Smooth muscle cell (in vitro differentiated cells): ENCODE measurements at regions not wholly inside any gene's neighbourhood (a gene's known extent, or its start where the extent isn't known, plus 50 kb on each side); places are given as distances from the start of the nearest gene placed in this dataset.
"Not testable (repeated sequence)": the region's sequence is repeated elsewhere in the genome, so short reads cannot be mapped to it uniquely, and the experiment has no call there.

Experiments used
- DNase-seq: peaks from one replicate; lab custom pipeline; 2025; ENCODE audit not compliant: unreplicated experiment; lab: John Stamatoyannopoulos, UW
- H2AFZ ChIP-seq: fragments of 200-600 bp; sonication (generic); 2 replicates; pipeline ENCODE4 v1.6.0; 2016; ENCODE audit warnings: antibody characterized with exemption, low read depth, mild to moderate bottlenecking
- H3F3A ChIP-seq: fragments of 200-600 bp; sonication (generic); 2 replicates; pipeline ENCODE4 v1.6.0; 2017; ENCODE audit warnings: antibody characterized with exemption, low read depth
- H3K27ac ChIP-seq: fragments of 200-600 bp; sonication (generic); 2 replicates; pipeline ENCODE4 v1.5.1; 2016; ENCODE audit warnings: low read depth, mild to moderate bottlenecking
- H3K27me3 ChIP-seq: fragments of 200-600 bp; sonication (generic); 2 replicates; pipeline ENCODE4 v1.6.1; 2016; ENCODE audit warnings: low read depth, mild to moderate bottlenecking
- H3K36me3 ChIP-seq: fragments of 200-600 bp; sonication (generic); 2 replicates; pipeline ENCODE4 v1.5.1; 2016; ENCODE audit warnings: low read depth
- H3K4me1 ChIP-seq: fragments of 200-600 bp; sonication (generic); 2 replicates; pipeline ENCODE4 v1.5.1; 2016; ENCODE audit warnings: low read depth
- H3K4me2 ChIP-seq: fragments of 200-600 bp; sonication (generic); 2 replicates; pipeline ENCODE4 v1.6.0; 2016; ENCODE audit warnings: mild to moderate bottlenecking
- H3K4me3 ChIP-seq: fragments of 200-600 bp; sonication (generic); 2 replicates; pipeline ENCODE4 v1.5.1; 2016; ENCODE audit warnings: mild to moderate bottlenecking
- H3K79me2 ChIP-seq: fragments of 200-600 bp; sonication (generic); 2 replicates; pipeline ENCODE4 v1.6.0; 2016; ENCODE audit warnings: low read depth, mild to moderate bottlenecking
- H3K9ac ChIP-seq: fragments of 200-600 bp; sonication (generic); 2 replicates; pipeline ENCODE4 v1.6.0; 2016; ENCODE audit warnings: low read depth
- H3K9me3 ChIP-seq: fragments of 200-600 bp; sonication (generic); replicated peaks from 2 replicates; pipeline ENCODE4 v1.5.1; 2016; ENCODE audit warnings: low read depth
- H4K20me1 ChIP-seq: fragments of 200-600 bp; sonication (generic); 2 replicates; pipeline ENCODE4 v1.6.0; 2016; ENCODE audit warnings: low read depth
- WGBS: methylation state at CpG from one replicate; pipeline ENCODE4 v1.1.7; 2016; ENCODE audit warnings: low lambda C conversion rate; 5-methylcytosine and 5-hydroxymethylcytosine counted together
- TF ChIP-seq, protein P1 (sequence below): fragments of 200-600 bp; sonication (generic); IDR thresholded peaks from 2 replicates; pipeline ENCODE4 v1.5.1; 2017; ENCODE audit warnings: borderline replicate concordance, mild to moderate bottlenecking, antibody characterized with exemption; ENCODE audit not compliant: insufficient read depth, poor library complexity, severe bottlenecking

GRCh38 chr5:16364910-16365309 lies 100.7 kb downstream of the ZNF622 start:
- no peak for DNase-seq
- Histone ChIP-seq H3K4me2 (no peak overlapping the region), H3K27me3 (peaks cover 4% of the 10 kb centered on the region), H3K27ac (no peak overlapping the region), H3K36me3 (no peaks in the 10 kb centered on the region), H3K4me1 (no peaks in the 10 kb centered on the region), H3F3A (no peaks in the 10 kb centered on the region), H3K79me2 (no peaks in the 10 kb centered on the region), H4K20me1 (no peaks in the 10 kb centered on the region), H2AFZ (no peak overlapping the region), H3K9me3 (no peaks in the 10 kb centered on the region), H3K4me3 (no peak overlapping the region), H3K9ac (no peak overlapping the region)
- 80% methylated on average over 2 of the region's 2 CpGs for WGBS
- TF ChIP-seq, protein P1, sequence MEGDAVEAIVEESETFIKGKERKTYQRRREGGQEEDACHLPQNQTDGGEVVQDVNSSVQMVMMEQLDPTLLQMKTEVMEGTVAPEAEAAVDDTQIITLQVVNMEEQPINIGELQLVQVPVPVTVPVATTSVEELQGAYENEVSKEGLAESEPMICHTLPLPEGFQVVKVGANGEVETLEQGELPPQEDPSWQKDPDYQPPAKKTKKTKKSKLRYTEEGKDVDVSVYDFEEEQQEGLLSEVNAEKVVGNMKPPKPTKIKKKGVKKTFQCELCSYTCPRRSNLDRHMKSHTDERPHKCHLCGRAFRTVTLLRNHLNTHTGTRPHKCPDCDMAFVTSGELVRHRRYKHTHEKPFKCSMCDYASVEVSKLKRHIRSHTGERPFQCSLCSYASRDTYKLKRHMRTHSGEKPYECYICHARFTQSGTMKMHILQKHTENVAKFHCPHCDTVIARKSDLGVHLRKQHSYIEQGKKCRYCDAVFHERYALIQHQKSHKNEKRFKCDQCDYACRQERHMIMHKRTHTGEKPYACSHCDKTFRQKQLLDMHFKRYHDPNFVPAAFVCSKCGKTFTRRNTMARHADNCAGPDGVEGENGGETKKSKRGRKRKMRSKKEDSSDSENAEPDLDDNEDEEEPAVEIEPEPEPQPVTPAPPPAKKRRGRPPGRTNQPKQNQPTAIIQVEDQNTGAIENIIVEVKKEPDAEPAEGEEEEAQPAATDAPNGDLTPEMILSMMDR: no peak

DNA sequence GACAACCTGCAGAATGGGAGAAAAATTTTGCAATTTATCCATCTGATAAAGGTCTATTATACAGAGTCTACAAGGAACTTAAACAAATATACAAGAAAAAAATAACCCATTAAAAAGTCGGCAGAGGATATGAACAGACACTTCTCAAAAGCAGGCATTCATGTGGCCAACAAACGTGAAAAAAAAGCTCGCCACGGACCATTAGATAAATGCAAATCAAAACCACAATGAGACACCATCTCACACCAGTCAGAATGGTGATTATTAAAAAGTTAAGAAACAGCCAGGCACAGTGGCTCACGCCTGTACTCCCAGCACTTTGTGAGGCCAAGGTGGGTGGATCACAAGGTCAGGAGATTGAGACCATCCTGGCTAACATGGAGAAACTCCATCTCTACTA lies 112.2 kb downstream of the ZNF622 start:
- not testable (repeated sequence) for H3K79me2 ChIP-seq, H4K20me1 ChIP-seq, H3K4me3 ChIP-seq, H3K9ac ChIP-seq, H3K36me3 ChIP-seq, H3K27me3 ChIP-seq, H3K4me1 ChIP-seq, H3K27ac ChIP-seq, H2AFZ ChIP-seq, H3K9me3 ChIP-seq, DNase-seq, H3F3A ChIP-seq, H3K4me2 ChIP-seq
- WGBS: 95% methylated on average over 5 of the region's 5 CpGs

DNA sequence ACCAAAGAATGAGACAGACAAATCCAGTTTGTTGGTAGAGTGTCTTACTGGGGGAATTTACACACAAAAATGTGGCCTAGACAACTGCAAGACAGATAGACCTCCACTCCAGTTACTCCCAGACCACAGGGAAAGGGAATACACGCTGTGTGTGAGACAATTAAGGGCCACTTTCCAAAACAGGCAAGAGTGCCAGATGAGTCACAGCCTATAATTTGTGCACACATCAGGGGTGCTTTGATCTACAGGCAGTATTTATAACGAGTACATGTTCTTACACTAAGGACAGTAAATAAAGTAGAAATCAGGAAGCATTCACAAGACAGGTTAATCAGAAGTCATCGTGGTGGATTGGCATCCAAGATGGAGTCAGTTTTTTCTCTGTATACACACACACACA lies 114.8 kb downstream of the ZNF622 start:
- no peak for DNase-seq
- 53% methylated on average over 3 of the region's 3 CpGs for WGBS
- H3K27ac ChIP-seq: no peak overlapping the region

DNA sequence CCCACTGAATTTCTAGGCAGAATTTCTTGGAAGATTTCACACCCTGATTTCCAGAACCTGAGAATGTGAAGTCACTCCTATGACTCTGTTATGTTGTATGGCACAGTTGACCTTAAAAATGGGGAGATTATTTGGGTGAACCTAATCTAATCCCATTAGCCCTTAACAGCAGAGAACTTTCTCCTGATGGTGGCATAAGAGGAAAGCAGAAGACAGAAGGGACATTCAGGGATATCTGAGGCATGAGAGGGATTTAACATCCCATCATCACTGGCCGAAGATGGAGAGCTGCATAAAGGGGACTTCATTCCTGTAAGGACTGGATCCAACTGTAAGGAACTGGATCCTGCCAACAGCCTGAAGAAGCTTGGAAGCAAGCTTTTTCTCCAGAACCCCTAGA lies 119.2 kb downstream of the ZNF622 start:
- no peak overlapping the region for H3K4me2 ChIP-seq
- no peaks in the 10 kb centered on the region for H4K20me1 ChIP-seq
- H2AFZ ChIP-seq: no peak overlapping the region
- WGBS: 0% methylated on average over 1 of the region's 1 CpG
- H3F3A ChIP-seq: no peaks in the 10 kb centered on the region
- H3K9me3 ChIP-seq: no peaks in the 10 kb centered on the region
- no peaks in the 10 kb centered on the region for H3K36me3 ChIP-seq
- DNase-seq: no peak
- H3K4me3 ChIP-seq: no peak overlapping the region
- H3K9ac ChIP-seq: no peak overlapping the region
- no peaks in the 10 kb centered on the region for H3K4me1 ChIP-seq
- TF ChIP-seq, protein P1: no peak
- H3K79me2 ChIP-seq: no peaks in the 10 kb centered on the region
- H3K27ac ChIP-seq: no peak overlapping the region
- H3K27me3 ChIP-seq: no peaks in the 10 kb centered on the region

More for the DNA sequence above, 114.8 kb downstream of the ZNF622 start:
- no peak overlapping the region for H3K9ac ChIP-seq
- H2AFZ ChIP-seq: no peak overlapping the region
- H4K20me1 ChIP-seq: no peaks in the 10 kb centered on the region
- no peaks in the 10 kb centered on the region for H3K9me3 ChIP-seq
- no peaks in the 10 kb centered on the region for H3K4me1 ChIP-seq
- H3K79me2 ChIP-seq: no peaks in the 10 kb centered on the region
- H3K4me3 ChIP-seq: no peak overlapping the region
- H3K4me2 ChIP-seq: no peak overlapping the region
- TF ChIP-seq, protein P1: no peak
- no peaks in the 10 kb centered on the region for H3K27me3 ChIP-seq
- no peaks in the 10 kb centered on the region for H3F3A ChIP-seq
- H3K36me3 ChIP-seq: no peaks in the 10 kb centered on the region
